ENCODE measurements at regions not wholly inside any gene's neighbourhood (a gene's known extent, or its start where the extent isn't known, plus 50 kb on each side); places are given as distances from the start of the nearest gene placed in this dataset.

DNA sequence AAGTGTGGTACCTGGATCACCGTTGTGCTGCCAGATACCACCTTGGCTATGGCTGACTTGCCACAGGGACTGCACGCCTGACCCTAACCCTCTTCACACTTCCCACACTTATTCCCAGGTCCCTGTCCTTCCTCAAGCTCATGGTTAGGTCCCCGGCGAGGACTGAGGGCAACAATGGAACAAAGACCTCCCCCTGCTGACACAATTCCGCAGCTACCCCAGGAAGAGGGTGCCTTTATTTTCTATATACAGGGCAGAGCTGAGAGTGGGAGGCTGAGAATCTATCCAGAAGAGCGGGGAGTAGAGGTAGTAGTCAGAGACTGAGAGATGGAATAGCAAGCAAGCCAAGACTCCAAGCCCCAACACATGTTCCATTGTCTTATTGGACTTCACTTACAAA, 118.1 kb upstream of the SEM1 start:
- TF ChIP-seq POLR2AphosphoS5 (IDR thresholded peaks at IDR 0.05; ENCODE audit: borderline replicate concordance, low read depth, low read length) (no peak), EZH2 (IDR thresholded peaks at IDR 0.05) (no peak)

All from SK-N-MC (cell line).